NCI-H1436 treated with DMSO at 0.1 percent for 48 hours (cell line): ENCODE measurements at regions not wholly inside any gene's neighbourhood (a gene's known extent, or its start where the extent isn't known, plus 50 kb on each side); places are given as distances from the start of the nearest gene placed in this dataset.

Source experiments
- DNase-seq: peaks from one replicate; lab custom pipeline; 2025; lab: John Stamatoyannopoulos, UW

DNA sequence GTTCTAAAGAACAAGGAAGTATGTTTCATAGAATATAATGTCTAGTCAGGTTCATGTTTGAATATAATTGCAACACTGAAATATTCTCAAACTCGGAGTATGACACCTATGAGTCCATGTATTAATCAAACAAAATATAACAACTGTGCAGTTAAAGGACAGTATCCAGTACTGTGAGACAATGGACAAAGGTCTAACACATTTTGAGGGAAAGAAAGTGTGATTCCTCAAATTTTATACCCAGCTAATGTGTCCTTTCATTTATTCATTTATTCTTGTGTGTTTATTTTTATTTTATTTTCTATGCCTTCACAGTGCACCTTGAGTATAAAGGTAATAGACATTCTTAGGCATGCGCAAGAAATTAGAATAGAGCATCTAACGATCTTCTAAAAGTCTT, 401.0 kb upstream of the ZFHX3 start:
- no peak for DNase-seq

DNA sequence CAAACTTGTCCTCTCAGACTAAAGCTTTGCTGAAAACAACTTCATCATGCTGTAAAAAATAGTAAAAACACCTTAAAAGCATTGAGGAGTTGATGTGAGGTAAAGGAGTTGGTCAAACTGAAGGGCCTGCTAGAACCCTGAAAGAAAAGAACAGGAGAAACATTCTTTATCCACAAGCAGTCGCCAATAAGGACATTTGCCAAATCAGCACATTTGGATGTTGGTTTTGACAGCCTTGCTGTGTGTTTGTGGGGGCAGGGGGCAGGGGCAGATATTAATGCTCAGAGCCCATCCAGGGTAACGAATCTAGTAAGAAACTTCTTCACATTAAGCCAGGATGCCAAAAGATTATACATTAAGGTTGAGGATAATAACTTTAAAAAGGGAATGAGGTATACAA, 399.9 kb upstream of the ZFHX3 start:
- no peak for DNase-seq

DNA sequence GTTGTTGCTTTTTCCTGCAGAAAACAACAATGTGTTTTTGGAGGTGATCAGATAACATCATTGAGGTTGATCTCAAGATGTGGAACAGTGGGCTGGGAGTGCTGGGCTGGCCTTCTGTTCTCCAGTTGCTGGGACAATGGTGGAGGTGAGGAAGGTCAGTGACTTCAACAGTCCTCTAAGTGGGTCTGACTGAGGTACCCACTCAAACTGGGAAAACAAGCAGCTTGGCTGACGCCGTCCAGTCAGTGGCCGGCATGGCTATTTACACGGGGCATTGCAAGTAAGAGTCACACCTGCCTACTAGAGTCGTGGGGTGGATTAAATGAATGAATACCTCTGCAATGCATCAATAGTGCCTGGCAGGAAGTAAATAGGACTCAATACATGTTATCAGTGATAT, 386.7 kb upstream of the ZFHX3 start:
- no peak for DNase-seq

DNA sequence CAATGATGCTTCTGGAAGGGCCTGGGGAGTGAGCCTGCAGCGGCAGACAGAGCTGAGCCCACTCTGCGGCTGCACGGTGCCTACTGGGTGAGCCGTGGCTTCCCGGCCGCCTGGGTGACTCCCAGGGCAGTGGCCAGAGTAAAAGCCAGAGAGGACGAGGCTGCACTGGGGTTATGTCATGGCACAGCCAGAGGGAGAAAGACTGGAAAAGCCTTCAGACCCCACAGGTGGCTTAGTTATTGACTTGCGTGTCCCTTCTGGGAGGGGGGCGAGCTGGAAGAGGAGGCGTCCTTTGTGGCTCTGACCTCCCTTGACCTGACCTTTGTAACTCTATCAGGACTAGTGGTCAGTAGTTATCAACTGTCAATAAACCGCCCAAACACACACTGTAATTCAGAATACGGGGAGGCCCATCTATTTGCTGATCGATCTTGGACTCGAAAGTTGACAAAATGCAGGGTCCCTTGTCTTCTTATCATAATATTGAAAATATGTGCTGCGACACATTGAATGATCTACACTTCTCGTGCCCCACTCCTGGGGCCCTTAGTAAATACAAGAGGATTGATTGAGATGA, 385.9 kb upstream of the ZFHX3 start:
- no peak for DNase-seq

DNA sequence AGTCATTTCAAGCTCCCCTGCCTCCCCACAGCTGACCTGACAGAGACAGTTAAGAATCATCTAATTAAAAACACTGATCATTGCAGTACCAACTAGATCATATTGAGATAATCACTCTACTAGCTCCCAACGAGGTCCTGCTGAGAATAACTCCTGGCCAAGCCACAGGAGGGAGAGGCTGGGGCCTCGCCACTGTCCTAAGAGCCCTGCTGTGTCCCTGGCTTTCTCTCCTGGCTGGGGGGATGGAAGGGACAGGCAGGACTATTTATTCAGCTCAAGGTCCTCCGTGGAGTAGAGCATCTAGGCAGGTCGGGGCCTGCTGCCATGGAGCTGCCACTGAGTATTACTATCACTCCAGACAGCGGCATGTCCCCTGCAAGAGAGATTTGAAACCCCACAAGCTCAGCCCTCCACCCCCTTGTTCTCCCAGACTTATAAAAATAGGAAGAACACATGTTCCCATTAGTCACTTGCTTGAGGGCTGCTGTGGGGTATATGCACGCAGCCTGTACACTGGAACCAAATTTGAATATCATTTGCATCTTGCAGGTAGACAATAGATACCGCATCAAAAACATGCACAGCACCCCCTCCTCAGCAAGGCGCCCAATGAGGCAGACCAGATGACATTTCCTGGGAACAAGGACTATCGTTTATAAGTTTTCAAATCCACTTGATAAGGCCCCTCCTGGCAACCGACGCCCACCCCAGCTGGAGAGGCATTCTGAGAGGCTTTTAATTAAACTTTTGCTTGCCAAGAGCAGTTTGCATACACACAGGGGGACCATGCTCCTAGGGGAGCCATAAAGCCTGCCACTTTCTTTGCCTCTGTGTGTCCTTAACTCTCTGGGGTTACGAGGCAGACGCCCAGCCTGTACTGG, 385.2 kb upstream of the ZFHX3 start:
- peak; percentile 81 for DNase-seq

DNA sequence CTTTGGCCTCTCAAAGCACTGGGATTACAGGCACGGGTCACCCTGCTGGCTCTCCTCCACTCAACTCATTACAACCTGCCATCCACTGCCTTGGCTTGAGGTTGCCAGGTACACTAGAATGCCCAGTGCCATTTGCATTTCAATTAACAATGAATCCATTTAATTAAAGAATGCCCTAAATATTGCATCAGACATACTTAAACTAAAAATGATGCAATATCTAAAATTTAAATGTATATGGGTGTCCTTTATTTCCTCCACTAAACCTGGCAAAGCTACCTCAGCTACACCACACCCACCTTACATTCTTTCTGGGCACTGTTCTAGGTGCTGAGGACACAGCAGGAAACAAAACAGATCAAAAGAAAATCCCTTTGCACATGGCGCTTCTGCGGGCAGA, 382.2 kb upstream of the ZFHX3 start:
- DNase-seq: no peak

DNA sequence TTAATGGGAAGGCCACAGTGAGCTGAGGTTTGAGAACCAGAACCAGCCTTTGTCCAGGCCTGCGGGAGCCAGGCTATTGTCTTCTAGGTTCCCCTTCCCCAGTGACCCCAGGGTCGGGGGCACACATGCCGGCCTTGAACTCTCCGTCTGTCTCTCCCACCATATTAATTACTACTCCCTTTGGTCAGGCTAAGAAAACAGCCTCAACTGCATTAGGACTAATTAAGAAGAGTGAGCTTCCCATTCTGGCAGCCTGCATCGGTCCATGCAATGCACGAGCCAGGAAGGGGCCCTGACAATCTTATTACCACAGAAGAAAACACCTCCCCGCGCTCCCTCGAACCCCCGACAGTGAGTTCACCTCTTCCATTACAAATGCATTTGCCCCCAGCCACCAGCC, 380.2 kb upstream of the ZFHX3 start:
- DNase-seq: no peak

DNA sequence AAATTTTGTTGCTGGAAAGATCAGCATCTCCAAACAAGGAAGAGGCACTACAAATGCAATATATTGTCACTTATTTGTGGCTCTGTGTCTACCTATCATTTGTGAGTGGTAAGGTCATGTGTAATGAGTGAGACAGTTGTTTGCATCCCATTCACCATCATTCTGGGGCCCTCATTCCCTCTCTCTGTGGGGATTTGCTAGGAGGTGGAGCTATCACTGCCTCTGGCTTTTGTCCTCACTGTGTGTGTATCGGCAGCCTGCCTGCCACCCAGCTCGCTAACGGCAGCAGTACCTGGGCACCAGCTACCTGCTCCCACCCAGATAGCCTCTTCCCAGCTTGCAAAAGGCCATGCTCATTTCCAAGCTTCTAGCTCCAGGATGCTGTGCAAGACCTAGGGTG, 379.2 kb upstream of the ZFHX3 start:
- no peak for DNase-seq

DNA sequence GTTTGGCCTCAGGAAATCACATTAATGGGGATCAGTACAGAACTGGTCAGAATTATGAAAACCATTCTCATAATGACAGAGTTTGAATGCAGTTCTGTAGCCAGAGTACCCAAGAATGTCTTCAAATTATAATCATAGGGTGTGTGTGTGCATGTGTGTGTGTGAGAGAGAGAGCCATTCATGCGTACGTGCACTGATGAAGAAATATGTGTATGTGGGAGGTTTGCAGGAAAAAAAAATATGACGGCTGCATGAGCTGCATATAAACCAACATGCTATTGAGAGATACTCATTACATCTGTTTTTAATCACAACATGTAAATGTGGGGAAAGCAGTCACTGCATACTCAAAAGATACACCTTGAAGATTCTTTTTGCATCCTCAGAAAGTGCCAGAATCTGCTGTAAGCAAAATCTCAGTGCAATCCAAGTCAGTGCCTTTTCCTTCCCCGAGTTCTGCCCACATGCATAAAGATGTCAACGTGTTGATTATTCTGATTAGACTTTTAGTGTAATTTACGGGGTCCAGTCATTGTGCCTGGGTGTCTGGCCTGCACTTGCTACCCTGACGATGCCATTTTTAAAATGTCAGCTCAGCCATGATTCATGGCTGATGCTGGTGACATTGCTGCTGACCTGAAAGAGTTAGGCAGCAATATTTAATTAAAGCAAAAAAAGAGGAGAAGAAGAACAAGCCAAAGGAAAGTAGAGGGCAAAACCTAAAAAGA, 378.7 kb upstream of the ZFHX3 start:
- DNase-seq: no peak

DNA sequence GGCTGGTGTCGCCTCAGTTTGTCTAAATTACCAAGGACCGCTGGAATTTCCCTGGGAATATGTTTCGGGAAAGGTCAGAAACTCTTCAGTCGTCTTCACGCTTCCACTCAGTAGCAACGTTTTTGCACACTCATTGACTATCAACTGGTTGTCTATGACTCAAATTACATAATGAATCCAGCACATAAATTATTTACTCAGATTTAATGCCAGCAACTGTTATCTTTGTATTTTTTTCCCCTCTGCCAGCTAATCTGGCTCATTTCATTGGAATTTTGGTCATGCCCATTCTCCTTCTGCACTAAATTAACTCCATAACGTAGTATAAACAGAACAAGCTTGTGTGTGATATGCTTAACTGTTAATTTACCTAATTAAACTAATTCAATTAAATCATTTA, 372.7 kb upstream of the ZFHX3 start:
- no peak for DNase-seq

DNA sequence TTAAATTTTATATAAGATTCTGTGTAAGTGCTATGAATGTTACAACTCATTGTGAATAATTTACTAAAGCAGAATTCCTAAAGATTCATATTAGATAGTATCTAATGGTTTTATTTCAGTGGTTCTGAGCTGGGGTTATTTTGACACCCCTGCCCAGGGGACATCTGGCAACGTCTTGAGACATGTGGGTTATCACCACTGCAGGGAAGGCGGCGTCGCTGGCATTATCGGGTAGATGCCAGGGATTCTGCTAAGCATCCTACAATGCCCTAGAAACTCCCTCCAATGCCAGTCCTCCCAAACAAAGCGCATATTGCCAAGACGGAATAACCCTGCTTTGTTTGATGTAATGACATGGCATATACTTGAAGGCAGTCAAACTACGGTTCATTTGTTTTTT, 372.3 kb upstream of the ZFHX3 start:
- DNase-seq: no peak

DNA sequence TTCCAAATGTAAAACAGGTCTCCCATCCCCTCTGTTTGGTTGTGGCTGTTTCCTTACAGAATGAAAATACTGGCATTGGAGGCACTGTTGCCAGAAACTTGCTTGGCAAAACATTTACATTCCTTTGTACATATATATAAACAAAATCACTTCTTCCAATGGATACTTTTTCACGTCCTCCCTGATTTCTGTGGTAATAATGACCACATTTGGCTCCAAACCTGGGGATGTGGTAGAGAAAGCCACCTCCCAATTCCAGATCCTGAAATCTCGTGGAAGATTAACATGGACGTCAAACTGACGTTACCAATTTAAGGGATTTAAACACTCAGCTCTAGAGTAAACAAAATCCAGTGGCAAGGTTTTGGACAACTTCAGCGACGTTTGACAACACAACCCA, 370.8 kb upstream of the ZFHX3 start:
- no peak for DNase-seq

DNA sequence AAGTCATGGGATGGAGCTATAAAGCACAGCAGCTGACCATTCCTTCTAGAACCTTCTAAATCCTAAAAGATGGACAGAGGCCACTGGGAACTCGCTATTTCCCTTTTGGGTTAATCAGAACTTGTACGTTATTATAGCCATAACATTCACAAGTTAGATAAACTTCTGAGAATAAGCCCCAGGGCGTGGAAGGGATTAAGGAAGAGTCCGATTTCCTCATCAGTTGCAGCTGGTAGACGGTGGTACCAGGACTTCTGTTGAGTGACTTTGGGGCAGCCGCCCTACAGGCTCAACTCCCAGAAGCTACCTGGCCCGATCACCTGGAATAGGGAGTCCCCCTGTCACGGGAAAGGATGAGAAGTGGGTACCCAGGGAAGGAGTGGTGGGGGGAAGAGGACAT, 370.1 kb upstream of the ZFHX3 start:
- no peak for DNase-seq

DNA sequence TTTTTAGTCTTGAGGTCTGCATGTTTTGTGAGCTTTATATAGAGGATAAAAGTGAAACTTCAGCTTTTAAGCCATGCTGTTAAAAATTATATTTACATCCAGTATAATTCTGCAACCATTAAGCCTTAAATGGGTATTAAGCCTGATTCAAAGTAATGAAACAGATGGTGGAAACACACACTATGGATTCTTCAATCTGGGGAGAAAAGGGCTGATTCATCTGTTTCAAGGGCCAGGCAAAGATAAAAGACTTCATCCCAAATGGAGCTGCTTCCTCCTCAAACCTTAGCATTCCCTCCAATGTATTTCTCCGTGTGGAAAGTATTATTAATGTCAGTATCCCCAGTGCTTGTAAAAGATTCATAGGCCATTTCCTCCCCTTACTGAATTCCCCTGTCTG, 367.4 kb upstream of the ZFHX3 start:
- DNase-seq: no peak

DNA sequence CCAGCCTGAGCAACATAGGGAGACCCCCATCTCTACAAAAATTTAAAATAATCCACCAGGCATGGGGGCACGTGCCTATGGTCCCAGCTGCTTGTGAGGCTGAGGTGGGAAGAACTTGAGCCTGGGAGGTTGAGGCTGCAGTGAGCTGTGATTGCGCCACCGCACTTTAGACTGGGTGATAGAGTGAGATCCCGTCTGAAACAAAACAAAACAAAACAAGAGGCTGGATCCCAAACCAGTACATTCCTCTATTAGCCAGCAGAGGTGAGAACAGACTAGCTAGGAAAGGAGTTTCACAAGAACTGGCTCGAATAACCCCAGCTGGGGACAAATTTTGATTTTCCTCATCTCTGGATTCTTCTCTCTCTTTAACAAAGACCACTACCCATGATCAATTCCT, 366.7 kb upstream of the ZFHX3 start:
- no peak for DNase-seq

DNA sequence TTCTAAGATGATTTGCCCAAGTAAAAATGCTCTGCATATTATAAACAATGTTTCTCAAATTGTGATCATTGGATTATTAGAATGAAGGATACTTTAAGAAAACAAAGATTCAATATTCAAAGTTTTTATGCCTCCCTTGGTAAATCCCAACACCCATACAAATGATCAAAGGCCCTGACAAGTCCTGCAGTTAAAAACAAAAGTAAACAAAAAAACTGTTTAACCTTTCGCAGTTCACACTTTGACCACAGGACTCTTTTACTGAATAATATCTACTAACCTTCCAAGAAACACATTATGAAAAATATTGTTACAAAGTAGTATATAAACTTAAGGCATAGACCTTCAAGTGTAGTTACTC, 365.9 kb upstream of the ZFHX3 start:
- no peak for DNase-seq

DNA sequence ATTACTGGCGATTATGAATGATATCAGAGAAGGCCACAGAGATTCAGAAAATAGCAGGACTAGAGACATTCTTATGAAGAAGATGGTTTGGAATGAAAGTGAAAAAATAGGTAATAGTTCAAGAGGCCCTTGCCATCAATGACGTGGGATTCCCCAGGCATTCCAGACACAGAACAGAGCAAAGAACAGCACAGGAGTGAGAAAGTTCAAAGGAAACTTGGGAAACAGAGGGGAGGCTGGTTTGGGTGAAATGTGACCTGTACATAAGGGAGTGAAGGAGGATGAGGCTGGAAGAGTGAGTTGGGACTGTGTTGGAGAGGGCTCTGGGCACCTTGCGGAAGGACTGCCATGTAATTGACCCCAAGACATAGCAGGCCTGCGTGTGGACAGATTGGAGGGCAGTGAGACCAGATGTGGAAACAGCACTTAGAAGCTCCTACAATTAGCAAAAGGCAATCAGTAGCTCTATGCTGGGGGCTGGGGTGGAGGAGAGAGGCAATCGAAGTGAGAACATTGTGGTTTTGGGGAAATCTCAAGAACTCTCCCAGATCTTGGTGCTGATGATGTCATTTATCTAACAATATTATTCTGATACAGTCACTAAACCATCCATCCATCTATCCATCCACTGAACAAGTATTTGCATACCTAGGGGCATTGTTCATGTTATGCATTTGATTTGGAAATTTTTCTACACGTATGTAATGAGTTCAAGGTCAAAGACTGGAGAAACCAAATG, 365.3 kb upstream of the ZFHX3 start:
- DNase-seq: no peak

DNA sequence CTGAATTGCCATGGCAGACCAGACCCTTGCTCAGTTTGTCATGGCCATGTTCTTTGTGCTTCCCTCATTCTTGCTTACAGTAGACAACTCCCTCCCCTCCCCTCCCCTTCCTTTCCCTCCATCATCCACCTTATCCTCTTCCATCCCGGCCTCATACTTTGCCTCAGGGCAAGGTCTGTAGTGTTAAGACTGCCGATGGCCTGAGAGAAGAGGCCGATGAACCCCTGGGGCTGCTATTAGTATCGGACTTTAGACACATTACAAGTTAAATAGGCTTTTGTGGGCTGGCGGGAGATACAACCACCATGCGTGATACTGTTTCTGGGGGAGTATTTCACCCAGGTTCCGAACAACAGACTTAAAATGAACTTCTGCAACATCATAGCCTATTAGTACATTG, 364.5 kb upstream of the ZFHX3 start:
- DNase-seq: no peak

DNA sequence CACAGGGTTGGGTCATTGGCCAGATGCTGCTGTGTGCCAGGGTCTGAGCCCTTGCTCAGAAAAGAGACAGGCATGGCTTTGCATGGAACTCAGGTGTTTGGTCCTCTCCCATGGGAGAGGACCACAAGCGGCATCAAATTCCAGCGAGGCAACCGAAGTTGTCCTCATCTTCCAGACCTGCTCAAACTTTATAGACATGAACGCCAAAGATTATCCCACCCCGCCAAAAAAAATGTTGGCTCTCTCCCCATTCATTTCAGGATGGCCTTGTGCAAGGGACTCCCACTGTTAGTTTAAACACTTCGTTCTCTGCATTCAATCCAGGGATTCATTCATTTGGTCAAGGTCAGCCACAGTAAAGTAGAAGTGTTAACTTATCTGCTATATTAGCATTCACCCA, 360.8 kb upstream of the ZFHX3 start:
- DNase-seq: no peak

DNA sequence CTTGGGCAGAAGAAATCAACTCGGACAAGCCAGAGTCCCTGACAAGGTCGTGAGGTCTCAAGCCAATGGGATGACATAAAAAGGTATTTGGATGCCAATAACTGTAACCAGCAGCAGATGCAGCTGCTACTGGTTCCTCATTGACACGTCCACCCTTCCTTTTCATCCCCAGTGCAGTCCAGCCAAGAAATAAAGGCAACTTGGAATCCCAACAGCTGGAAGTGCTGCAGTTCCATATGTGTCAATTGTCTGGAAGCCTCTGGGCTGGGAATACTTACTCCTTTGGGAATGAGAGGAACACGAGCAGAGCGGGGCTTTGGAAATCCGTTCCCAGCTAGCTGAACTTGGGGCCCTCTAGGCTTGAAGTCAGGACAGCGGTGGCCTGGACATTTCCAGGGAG, 360.4 kb upstream of the ZFHX3 start:
- no peak for DNase-seq

DNA sequence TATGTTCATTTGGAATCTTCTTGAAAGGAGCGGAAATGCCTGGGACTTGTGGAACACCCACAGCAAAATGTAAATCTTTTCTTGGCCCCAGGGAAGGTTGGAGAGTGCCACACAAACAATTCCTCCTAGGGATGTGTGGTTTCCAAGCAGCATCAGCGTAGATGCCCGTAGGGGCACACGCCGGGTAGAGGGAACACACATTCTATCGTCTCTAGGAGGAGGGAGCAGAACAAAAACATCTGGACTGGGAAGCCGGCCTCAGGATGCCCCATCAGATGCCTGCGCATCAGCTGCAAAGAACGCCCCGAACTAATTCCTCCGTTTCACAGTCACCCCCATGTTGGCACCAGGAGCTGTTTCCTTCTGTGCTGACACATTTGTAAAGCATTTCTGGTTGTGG, 357.9 kb upstream of the ZFHX3 start:
- DNase-seq: no peak

DNA sequence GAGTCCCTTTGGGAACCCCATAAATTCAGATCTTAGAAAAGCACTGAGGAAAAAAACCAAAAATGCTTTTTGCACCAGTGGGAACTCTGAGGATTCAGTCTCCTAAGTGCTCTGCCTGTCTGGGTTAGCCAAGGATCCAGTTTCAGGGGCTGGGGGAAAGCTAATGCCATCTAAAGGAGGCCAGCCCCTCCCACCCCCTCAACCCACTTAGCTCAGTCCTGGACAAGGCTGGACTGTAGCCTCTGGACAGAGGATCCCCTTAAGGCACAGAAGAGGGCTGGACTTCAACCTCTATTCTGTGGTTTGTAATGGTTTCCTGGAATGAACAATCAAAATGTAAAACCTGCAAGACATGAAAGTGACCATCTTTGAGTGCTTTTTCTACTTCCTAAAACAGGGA, 356.1 kb upstream of the ZFHX3 start:
- no peak for DNase-seq

DNA sequence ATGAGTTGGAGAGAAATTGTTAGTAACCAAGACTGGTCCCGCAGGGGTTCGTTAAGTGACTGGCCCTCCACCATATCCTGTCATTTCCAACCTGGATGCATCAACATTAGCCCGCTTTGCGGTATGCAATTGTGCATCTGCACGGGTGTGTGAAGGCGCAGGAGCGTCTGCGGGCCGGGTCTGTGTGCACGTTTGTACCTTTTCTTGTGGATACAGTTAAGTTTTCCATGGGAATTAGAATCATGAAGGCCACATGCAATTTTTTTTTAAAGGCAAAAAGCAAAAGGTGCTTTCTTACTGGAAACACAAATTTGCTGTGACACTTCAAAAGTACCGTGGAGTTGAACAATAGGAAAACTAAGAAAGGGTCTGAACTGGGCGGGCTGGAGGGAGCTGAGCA, 355.4 kb upstream of the ZFHX3 start:
- no peak for DNase-seq
